GM23248 (cell line): ENCODE measurements at regions not wholly inside any gene's neighbourhood (a gene's known extent, or its start where the extent isn't known, plus 50 kb on each side); places are given as distances from the start of the nearest gene placed in this dataset.

Experiments
- EZH2 ChIP-seq: fragments of 200-600 bp; sonication (generic); IDR thresholded peaks from 2 replicates; pipeline ENCODE4 v1.6.1; 2018; ENCODE audit warnings: antibody characterized with exemption, mild to moderate bottlenecking; ENCODE audit not compliant: insufficient read depth, poor library complexity, severe bottlenecking
- EZH2phosphoT487 ChIP-seq: fragments of 200-600 bp; sonication (generic); IDR thresholded peaks from 2 replicates; pipeline ENCODE4 v1.6.1; 2018; ENCODE audit warnings: antibody characterized with exemption, moderate library complexity, mild to moderate bottlenecking, low read depth; ENCODE audit not compliant: insufficient read depth

GRCh38 chr3:88767746-88768145, 339.7 kb upstream of the EPHA3 start:
- no peak for TF ChIP-seq EZH2phosphoT487
- TF ChIP-seq EZH2, result no peak
